CD14-positive monocyte (primary cell): ENCODE measurements at regions not wholly inside any gene's neighbourhood (a gene's known extent, or its start where the extent isn't known, plus 50 kb on each side); places are given as distances from the start of the nearest gene placed in this dataset.
A peak's percentile ranks its signal among the peaks of the same experiment; 100 is the strongest.

Experiments used
- DNase-seq, 3 donors: peaks; one replicate each; pipeline ENCODE4 v3.0.0-alpha.2; 2011 to 2022
- H2AFZ ChIP-seq: 2 replicates; pipeline ENCODE4 v1.6.0; 2012; ENCODE audit warnings: mild to moderate bottlenecking, low read depth, low read length, inconsistent platforms; ENCODE audit not compliant: insufficient read depth, poor library complexity, severe bottlenecking
- H3K27ac ChIP-seq, 2 donors: 1 replicate in 1 of 2; 2 replicates in 1 of 2; pipeline ENCODE4 v1.5.1; 2012 to 2013; ENCODE audit warnings: low read length in 2 of 2, control low read depth in 1 of 2, inconsistent platforms in 1 of 2, low read depth in 1 of 2, mild to moderate bottlenecking in 1 of 2
- H3K27me3 ChIP-seq, 2 donors: one replicate each; pipeline versions ENCODE4 v1.6.0 to v1.6.1; 2011 to 2013; ENCODE audit warnings: low read length in 2 of 2; ENCODE audit not compliant: control insufficient read depth in 2 of 2, insufficient read depth in 2 of 2
- H3K36me3 ChIP-seq, 2 donors: replicated peaks in 1 of 2; 1 replicate in 1 of 2; 2 replicates in 1 of 2; pipeline versions ENCODE4 v1.5.1 to v1.6.1; 2012 to 2013; ENCODE audit warnings: low read length in 2 of 2, control low read depth in 1 of 2, inconsistent platforms in 1 of 2, mild to moderate bottlenecking in 1 of 2; ENCODE audit not compliant: insufficient read depth in 2 of 2, control insufficient read depth in 1 of 2
- H3K4me1 ChIP-seq, 2 donors: 1 replicate in 1 of 2; 2 replicates in 1 of 2; pipeline versions ENCODE4 v1.5.1 to v1.6.1; 2012 to 2013; ENCODE audit warnings: low read length in 2 of 2, control low read depth in 1 of 2, inconsistent platforms in 1 of 2, mild to moderate bottlenecking in 1 of 2, moderate library complexity in 1 of 2; ENCODE audit not compliant: insufficient read depth in 2 of 2, control insufficient read depth in 1 of 2
- H3K4me2 ChIP-seq: replicated peaks from 2 replicates; pipeline ENCODE3; 2012; ENCODE audit warnings: low read length, moderate library complexity, mild to moderate bottlenecking; ENCODE audit not compliant: poor library complexity, severe bottlenecking; ENCODE audit errors: extremely low read depth
- H3K4me3 ChIP-seq, 3 experiments: fragments of 200-600 bp in 1 of 3; sonication (generic) in 1 of 3; replicated peaks in 1 of 3; 1 replicate in 2 of 3; 2 replicates in 1 of 3; pipeline ENCODE4 v1.5.1; 2011 to 2013; ENCODE audit warnings: low read length in 3 of 3, mild to moderate bottlenecking in 3 of 3, control low read depth in 2 of 3, low read depth in 2 of 3, inconsistent platforms in 1 of 3, moderate library complexity in 1 of 3
- H3K79me2 ChIP-seq: 2 replicates; pipeline ENCODE4 v1.6.0; 2012; ENCODE audit warnings: mild to moderate bottlenecking, control low read depth, inconsistent platforms, low read length, moderate library complexity; ENCODE audit not compliant: insufficient read depth
- H3K9ac ChIP-seq: 2 replicates; pipeline ENCODE4 v1.6.0; 2017; ENCODE audit warnings: low read length, mild to moderate bottlenecking; ENCODE audit not compliant: insufficient read depth, poor library complexity, severe bottlenecking
- H3K9me3 ChIP-seq, 2 donors: replicated peaks in 1 of 2; 1 replicate in 1 of 2; 2 replicates in 1 of 2; pipeline versions ENCODE4 v1.5.1 to v1.6.1; 2012 to 2013; ENCODE audit warnings: low read length in 2 of 2, control low read depth in 1 of 2; ENCODE audit not compliant: control insufficient read depth in 1 of 2, insufficient read depth in 1 of 2
- H4K20me1 ChIP-seq: 2 replicates; pipeline ENCODE4 v1.6.0; 2012; ENCODE audit warnings: mild to moderate bottlenecking, low read length, control low read depth, moderate library complexity; ENCODE audit not compliant: insufficient read depth
- H3K27ac Mint-ChIP-seq, 7 donors: one replicate each; pipeline ENCODE4 v1.8.0; 2020; ENCODE audit warnings: mild to moderate bottlenecking in 7 of 7, mixed read lengths in 7 of 7, moderate library complexity in 6 of 7, inconsistent platforms in 2 of 7
- H3K27me3 Mint-ChIP-seq, 3 donors: one replicate each; pipeline ENCODE4 v1.8.0; 2021 to 2022; ENCODE audit warnings: low read depth in 3 of 3, mild to moderate bottlenecking in 3 of 3, mixed read lengths in 3 of 3, moderate library complexity in 3 of 3, inconsistent platforms in 1 of 3
- H3K36me3 Mint-ChIP-seq, 2 donors: one replicate each; pipeline ENCODE4 v1.8.0; 2020; ENCODE audit warnings: mixed read lengths in 2 of 2, inconsistent platforms in 1 of 2, mild to moderate bottlenecking in 1 of 2
- H3K4me1 Mint-ChIP-seq: one replicate; pipeline ENCODE4 v1.8.0; 2020; ENCODE audit warnings: mild to moderate bottlenecking, mixed read lengths
- H3K4me3 Mint-ChIP-seq, 2 donors: one replicate each; pipeline ENCODE4 v1.8.0; 2020; ENCODE audit warnings: mild to moderate bottlenecking in 2 of 2, mixed read lengths in 2 of 2, moderate library complexity in 1 of 2
- H3K9me3 Mint-ChIP-seq, 7 donors: one replicate each; pipeline ENCODE4 v1.8.0; 2020 to 2022; ENCODE audit warnings: mixed read lengths in 7 of 7, mild to moderate bottlenecking in 6 of 7, moderate library complexity in 6 of 7, inconsistent platforms in 2 of 7
- CTCF ChIP-seq: fragments of 200-600 bp; IDR thresholded peaks from one replicate; pipeline ENCODE4 v1.8.0; 2022; ENCODE audit warnings: antibody characterized with exemption, mild to moderate bottlenecking
- WGBS: methylation state at CpG from one replicate; pipeline ENCODE4 v1.1.5; 2013; ENCODE audit warnings: missing lambda C conversion rate; ENCODE audit not compliant: insufficient coverage; 5-methylcytosine and 5-hydroxymethylcytosine counted together
- intact Hi-C, 2 donors: fragments of 100-400 bp; cut with micrococcal nuclease; formaldehyde crosslinking; loops; one replicate each; pipeline versions ENCODE4 v1.15.0 to v1.15.1; 2023

- Histone ChIP-seq H3K4me2 (peak overlapping the region; percentile 79), H3K4me3 (peak overlapping the region in 1 of 3 experiments; percentile 85), H2AFZ (no peak overlapping the region), H3K27me3 (no peaks in the 10 kb centered on the region), H4K20me1 (no peaks in the 10 kb centered on the region), H3K4me1 (peaks cover 15 to 23% of the 10 kb centered on the region in 2 donors), H3K9me3 (no peaks in the 10 kb centered on the region), H3K9ac (no peak overlapping the region), H3K36me3 (no peaks in the 10 kb centered on the region), H3K79me2 (no peaks in the 10 kb centered on the region), H3K27ac (no peak overlapping the region)
- H3K36me3 Mint-ChIP-seq, result peaks cover under 1 to 3% of the 10 kb centered on the region in 2 donors
- H3K4me3 Mint-ChIP-seq, result peak overlapping the region; percentile 88 to 90
- peaks cover 20% of the 10 kb centered on the region for H3K4me1 Mint-ChIP-seq
- no peak for TF ChIP-seq CTCF
- no peak overlapping the region for H3K27ac Mint-ChIP-seq
- intact Hi-C loops, result no loop called here
- DNase-seq, result peak in 2 of 3 donors; percentile 16 to 59
- H3K27me3 Mint-ChIP-seq, result peaks cover 4 to 13% (median 8%) of the 10 kb centered on the region in 3 donors
- H3K9me3 Mint-ChIP-seq, result peaks cover 0 to 17% (median 5%) of the 10 kb centered on the region in 7 donors
- 60% methylated on average over 3 of the region's 9 CpGs for WGBS
Observed at GRCh38 chr6:1553562-1554083, 56.1 kb upstream of the FOXC1 start.

GRCh38 chr6:1554141-1554475, 55.6 kb upstream of the FOXC1 start:
- intact Hi-C loops, result no loop called here
- TF ChIP-seq CTCF, result no peak
- H3K27ac ChIP-seq, result peak overlapping the region in 1 of 2 donors; percentile 78

More at GRCh38 chr6:1554141-1554475, 55.6 kb upstream of the FOXC1 start:
- Histone ChIP-seq H3K36me3 (no peaks in the 10 kb centered on the region), H3K4me2 (peak overlapping the region; percentile 79), H2AFZ (peak overlapping the region; percentile 92), H4K20me1 (no peaks in the 10 kb centered on the region), H3K79me2 (no peaks in the 10 kb centered on the region), H3K9ac (no peak overlapping the region), H3K4me3 (peak overlapping the region; percentile 60 to 88 (median 85)), H3K9me3 (no peaks in the 10 kb centered on the region), H3K27me3 (no peaks in the 10 kb centered on the region), H3K4me1 (peaks cover 15 to 23% of the 10 kb centered on the region in 2 donors)
- peak overlapping the region; percentile 88 to 90 for H3K4me3 Mint-ChIP-seq
- peaks cover 4 to 13% (median 8%) of the 10 kb centered on the region in 3 donors for H3K27me3 Mint-ChIP-seq
- H3K27ac Mint-ChIP-seq, result peak overlapping the region in 1 of 7 donors; percentile 88
- 81% methylated on average over 4 of the region's 8 CpGs for WGBS
- H3K36me3 Mint-ChIP-seq, result peaks cover 0 to 3% of the 10 kb centered on the region in 2 donors
- peaks cover 20% of the 10 kb centered on the region for H3K4me1 Mint-ChIP-seq
- H3K9me3 Mint-ChIP-seq, result peaks cover 0 to 17% (median 5%) of the 10 kb centered on the region in 7 donors
- no peak for DNase-seq
